DMS153 treated with DMSO at 0.1 percent for 48 hours (cell line): ENCODE measurements at regions not wholly inside any gene's neighbourhood (a gene's known extent, or its start where the extent isn't known, plus 50 kb on each side); places are given as distances from the start of the nearest gene placed in this dataset.
A peak's percentile ranks its signal among the peaks of the same experiment; 100 is the strongest.

Source experiments
- DNase-seq: peaks from one replicate; lab custom pipeline; 2025; ENCODE audit not compliant: unreplicated experiment; lab: John Stamatoyannopoulos, UW

DNA sequence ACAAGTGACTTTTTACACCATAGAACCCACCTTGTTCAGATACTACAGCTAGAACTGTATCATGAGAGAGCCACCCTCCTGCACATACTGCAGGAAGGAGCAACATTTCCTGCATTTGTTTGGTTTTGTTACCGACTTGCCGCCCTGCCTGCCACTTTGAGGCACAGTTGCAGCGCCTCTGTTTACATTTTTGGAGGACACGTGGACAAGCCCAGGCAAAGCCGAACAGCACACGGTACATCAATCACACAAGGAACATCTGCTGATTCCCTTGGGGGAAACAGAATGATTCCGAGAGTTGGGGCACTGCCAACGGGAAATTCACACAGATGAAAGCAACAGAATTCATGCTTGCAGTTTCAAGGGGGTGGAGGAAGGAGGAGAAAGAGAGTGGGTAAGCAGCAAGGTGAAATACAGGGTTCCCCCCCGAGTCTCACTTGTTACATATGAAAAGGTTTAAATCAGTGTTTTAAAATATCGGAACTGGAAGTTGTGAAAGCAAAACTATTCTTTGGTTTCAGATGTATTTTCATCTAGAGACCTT is 110.7 kb downstream of the BTG1 start:
- peak; percentile 94 for DNase-seq

DNA sequence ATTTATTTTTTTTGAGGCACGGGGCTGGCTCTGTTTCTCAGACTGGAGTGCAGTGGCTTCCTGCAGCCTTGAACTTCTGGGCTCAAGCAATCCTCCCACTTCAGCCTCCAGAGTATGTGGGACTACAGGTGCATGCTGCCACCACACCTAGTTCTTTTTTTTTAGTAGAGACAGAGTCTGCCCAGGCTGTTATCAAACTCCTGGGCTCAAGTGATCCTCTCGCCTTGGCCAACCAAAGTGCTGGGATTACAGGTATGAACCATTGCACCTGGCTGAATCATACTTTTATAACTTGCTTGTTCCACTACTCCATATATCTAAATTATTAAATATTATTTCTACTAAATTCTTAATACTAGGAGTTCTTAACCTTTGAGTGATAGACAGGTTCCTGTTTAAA is 111.6 kb downstream of the BTG1 start:
- no peak for DNase-seq

GRCh38 chr12:92032965-92033364 is 112.7 kb downstream of the BTG1 start:
- no peak for DNase-seq

DNA sequence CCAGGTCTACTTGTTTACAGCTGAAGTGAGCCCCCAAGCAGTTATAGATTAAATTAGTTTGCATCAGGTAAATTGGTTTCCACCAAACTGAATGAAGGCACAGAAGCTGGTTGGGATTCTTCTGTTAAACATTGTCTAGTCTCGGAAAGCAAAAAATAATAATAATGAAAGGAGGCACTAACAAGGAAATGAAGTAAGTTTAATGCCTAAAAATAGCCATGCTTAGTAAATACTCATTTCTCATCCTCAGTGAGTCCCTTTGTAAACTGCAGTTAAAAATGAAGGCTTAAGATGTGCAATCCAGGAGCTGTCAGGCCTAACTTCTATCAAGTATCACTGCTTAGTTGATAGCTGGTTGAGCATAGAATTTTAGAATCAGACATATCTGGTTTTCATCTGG is 113.5 kb downstream of the BTG1 start:
- DNase-seq: no peak

- DNase-seq: no peak
Measured at GRCh38 chr12:92030618-92031017, 115.0 kb downstream of the BTG1 start.

DNA sequence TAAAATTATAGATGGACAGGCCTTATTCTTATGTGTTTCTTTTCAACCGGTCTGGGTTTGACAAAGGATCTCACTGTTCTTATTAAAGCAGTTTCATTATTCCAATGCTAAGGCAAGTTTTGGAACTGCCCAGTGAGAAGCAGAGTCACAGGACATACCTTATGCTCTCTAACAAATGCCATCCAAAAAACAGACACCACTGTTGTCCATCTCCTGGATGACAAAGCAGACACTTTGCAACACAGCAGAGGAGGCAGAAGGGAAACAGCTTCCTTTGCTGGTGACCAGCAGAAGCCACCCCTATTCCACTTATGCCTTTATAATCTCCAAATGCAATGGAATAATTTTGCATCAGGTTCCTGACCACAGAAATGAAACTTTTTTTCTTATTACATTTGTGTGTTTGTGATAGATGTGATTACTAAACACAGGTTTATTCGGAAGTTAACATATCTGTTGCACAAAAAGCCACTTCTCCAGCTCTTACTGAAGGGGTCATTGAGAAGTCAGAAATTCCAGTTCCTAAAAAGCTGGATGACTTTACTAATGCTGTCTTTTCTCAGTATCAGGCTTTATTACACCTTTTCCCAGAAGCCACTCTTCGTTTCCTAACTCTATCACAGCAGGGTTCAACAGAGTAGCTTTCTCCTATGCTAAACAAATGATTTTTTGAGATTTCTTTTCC is 115.6 kb downstream of the BTG1 start:
- no peak for DNase-seq

GRCh38 chr12:92029136-92029535 is 116.5 kb downstream of the BTG1 start:
- no peak for DNase-seq

DNA sequence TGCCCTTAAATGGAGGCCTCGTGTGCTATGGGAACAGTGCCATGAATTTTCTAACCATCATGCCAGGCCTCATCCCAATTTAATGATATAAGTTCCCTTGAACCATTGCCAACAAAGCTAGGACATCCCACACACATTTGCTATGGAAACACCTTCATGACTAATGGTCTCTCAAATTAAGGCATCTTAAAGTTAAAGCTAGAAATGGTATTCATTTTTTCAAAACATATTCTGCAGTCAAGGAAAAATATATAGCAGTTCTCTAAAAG is 117.3 kb downstream of the BTG1 start:
- no peak for DNase-seq

- DNase-seq: no peak
Measured at GRCh38 chr12:92027701-92028440, 117.8 kb downstream of the BTG1 start.

GRCh38 chr12:92027243-92027642 is 118.4 kb downstream of the BTG1 start:
- DNase-seq: no peak

GRCh38 chr12:92025462-92026207 is 120.0 kb downstream of the BTG1 start:
- DNase-seq: no peak

GRCh38 chr12:92022093-92022492 is 123.6 kb downstream of the BTG1 start:
- no peak for DNase-seq

DNA sequence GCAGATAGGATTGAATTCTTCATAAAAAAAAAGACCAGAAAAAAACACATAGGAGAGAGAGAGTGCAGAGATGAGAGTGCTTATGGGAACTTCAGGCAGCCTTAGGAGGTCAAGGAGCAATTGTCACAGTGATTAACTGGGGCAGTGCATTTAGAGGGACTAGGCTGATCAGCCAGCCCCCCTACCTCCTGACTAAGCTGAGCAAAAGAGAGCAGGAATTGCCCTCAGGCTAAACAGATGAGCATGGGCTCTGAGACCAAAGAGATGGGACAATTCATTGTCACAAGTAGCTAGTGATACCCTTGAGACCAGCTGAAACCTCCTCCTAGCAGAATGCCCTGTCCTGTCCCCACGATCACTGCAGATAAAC is 124.0 kb downstream of the BTG1 start:
- no peak for DNase-seq

- no peak for DNase-seq
Measured at GRCh38 chr12:92020983-92021665, 124.5 kb downstream of the BTG1 start.

- DNase-seq: no peak
Measured at GRCh38 chr12:92019491-92020277, 126.0 kb downstream of the BTG1 start.

DNA sequence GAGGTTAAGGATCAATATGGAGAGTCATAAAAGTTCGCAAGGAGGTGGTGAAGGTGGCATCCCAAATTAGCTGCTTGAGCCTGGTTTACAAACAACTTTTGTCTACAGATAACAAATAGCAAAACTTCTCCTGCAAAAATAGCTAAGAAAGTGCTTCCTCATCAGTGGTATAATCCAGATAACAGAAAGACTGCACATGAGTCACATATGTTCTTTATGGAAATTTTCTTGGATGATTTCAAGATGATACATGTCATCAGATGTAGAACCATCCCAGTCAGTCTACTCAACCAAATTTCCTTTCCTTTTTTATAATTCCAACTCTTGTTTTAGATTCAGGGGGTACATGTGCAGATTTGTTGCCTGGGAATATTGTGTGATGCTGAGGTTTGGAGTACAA is 133.0 kb downstream of the BTG1 start:
- no peak for DNase-seq

- DNase-seq: no peak
Measured at GRCh38 chr12:92010853-92011701, 134.6 kb downstream of the BTG1 start.

DNA sequence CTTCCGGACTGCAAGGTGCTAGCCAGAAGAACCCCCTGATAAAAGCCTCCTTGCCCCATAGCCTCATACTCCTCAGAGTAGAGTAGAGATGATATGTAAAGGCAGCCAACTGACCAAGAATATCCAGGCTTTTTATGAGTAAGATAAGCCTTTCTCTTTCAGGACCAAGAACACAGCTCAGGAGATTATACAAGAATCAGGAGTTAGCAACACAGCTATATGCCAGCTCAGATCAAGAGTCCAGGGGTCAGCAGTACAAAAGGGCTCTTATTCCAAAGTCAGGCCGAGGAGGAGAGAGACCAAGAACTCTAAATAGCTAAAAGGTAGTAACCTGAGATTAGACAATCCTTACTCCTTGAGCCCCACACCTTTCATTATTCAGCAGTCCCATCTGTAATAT is 135.3 kb downstream of the BTG1 start:
- no peak for DNase-seq

DNA sequence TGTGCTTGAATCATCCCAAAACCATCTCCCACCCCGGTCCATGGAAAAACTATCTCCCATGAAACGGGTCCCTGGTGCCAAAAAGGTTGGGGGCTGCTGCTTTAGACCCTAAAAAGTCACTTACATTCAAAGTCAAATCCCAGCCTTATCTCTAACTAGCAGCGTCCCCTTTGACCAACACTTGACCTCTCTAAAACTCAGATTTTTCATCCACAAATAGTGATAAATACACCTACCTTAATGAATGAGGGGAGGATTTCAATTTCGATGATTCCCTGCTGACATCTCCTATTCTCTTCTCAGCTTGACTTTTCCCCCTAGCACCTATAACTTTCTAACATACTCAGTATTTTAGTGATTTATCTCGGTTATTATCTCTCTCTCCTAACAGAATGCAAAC is 137.3 kb downstream of the BTG1 start:
- DNase-seq: no peak

GRCh38 chr12:92007787-92008186 is 137.9 kb downstream of the BTG1 start:
- DNase-seq: no peak
